ENCODE measurements at regions not wholly inside any gene's neighbourhood (a gene's known extent, or its start where the extent isn't known, plus 50 kb on each side); places are given as distances from the start of the nearest gene placed in this dataset.

DNA sequence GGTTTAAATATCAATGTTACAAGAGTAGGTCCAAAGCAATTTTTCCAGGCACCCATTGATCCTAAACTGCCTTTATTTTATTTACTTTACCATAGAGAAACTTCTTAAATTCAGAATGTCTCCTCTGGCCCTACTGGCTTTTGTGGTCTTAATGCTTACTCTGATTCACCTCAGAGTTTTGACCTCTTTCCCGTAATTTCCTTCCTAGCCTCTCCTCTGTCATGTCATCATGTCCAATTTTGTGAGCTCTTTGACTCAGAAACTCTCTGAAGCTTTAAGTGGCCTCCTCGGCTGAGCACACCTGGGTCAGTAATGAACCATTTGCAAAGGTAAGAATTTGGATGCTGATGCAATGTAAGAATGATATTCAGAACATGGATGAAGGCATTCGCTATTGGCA is 303.8 kb upstream of the CDH18 start:
- TF ChIP-seq CTCF (IDR thresholded peaks at IDR 0.05 in 2 of 3, conservative IDR thresholded peaks at IDR 0.05 in 1 of 3; ENCODE audit: control insufficient read depth in 2 of 3, extremely low read depth in 1 of 3, insufficient read depth in 1 of 3, low read depth in 3 of 3, low read length in 3 of 3) (no peak), CHD4 (IDR thresholded peaks at IDR 0.05) (no peak), RAD21 (IDR thresholded peaks at IDR 0.05; ENCODE audit: insufficient read depth, low read depth, low read length) (no peak), ETV6 (conservative IDR thresholded peaks at IDR 0.05 in 1 of 2, IDR thresholded peaks at IDR 0.05 in 1 of 2; ENCODE audit: borderline replicate concordance in 1 of 2, low read depth in 1 of 2) (no peak), SMC3 (IDR thresholded peaks at IDR 0.05; ENCODE audit: borderline replicate concordance, low read length) (no peak), POLR2A (IDR thresholded peaks at IDR 0.05; ENCODE audit: low read depth, low read length) (no peak), EP300 (IDR thresholded peaks at IDR 0.05; ENCODE audit: borderline replicate concordance in 1 of 2, control insufficient read depth in 1 of 2, low read depth in 2 of 2, low read length in 2 of 2) (no peak), CREM (IDR thresholded peaks at IDR 0.05; ENCODE audit: low read depth) (no peak), BHLHE40 (IDR thresholded peaks at IDR 0.05; ENCODE audit: borderline replicate concordance in 1 of 2, low read depth in 2 of 2, low read length in 1 of 2) (no peak), POLR2AphosphoS5 (IDR thresholded peaks at IDR 0.05; ENCODE audit: low read length) (no peak), YY1 (IDR thresholded peaks at IDR 0.05; ENCODE audit: low read depth, low read length) (no peak)
- TF ChIP-seq, protein P1, sequence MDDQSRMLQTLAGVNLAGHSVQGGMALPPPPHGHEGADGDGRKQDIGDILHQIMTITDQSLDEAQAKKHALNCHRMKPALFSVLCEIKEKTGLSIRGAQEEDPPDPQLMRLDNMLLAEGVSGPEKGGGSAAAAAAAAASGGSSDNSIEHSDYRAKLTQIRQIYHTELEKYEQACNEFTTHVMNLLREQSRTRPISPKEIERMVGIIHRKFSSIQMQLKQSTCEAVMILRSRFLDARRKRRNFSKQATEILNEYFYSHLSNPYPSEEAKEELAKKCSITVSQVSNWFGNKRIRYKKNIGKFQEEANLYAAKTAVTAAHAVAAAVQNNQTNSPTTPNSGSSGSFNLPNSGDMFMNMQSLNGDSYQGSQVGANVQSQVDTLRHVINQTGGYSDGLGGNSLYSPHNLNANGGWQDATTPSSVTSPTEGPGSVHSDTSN (IDR thresholded peaks at IDR 0.05; ENCODE audit: insufficient replicate concordance, low read depth, low read length) = no peak
- TF ChIP-seq, protein P2, sequence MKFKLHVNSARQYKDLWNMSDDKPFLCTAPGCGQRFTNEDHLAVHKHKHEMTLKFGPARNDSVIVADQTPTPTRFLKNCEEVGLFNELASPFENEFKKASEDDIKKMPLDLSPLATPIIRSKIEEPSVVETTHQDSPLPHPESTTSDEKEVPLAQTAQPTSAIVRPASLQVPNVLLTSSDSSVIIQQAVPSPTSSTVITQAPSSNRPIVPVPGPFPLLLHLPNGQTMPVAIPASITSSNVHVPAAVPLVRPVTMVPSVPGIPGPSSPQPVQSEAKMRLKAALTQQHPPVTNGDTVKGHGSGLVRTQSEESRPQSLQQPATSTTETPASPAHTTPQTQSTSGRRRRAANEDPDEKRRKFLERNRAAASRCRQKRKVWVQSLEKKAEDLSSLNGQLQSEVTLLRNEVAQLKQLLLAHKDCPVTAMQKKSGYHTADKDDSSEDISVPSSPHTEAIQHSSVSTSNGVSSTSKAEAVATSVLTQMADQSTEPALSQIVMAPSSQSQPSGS (IDR thresholded peaks at IDR 0.05; ENCODE audit: low read length) = no peak
- TF ChIP-seq, protein P3, sequence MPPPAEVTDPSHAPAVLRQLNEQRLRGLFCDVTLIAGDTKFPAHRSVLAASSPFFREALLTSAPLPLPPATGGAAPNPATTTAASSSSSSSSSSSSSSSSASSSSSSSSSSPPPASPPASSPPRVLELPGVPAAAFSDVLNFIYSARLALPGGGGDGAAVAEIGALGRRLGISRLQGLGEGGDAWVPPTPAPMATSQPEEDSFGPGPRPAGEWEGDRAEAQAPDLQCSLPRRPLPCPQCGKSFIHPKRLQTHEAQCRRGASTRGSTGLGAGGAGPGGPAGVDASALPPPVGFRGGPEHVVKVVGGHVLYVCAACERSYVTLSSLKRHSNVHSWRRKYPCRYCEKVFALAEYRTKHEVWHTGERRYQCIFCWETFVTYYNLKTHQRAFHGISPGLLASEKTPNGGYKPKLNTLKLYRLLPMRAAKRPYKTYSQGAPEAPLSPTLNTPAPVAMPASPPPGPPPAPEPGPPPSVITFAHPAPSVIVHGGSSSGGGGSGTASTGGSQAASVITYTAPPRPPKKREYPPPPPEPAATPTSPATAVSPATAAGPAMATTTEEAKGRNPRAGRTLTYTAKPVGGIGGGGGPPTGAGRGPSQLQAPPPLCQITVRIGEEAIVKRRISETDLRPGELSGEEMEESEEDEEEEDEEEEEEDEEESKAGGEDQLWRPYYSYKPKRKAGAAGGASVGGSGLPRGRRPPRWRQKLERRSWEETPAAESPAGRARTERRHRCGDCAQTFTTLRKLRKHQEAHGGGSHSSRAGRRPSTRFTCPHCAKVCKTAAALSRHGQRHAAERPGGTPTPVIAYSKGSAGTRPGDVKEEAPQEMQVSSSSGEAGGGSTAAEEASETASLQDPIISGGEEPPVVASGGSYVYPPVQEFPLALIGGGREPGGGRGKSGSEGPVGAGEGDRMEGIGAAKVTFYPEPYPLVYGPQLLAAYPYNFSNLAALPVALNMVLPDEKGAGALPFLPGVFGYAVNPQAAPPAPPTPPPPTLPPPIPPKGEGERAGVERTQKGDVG (CRISPR knock-in tag; IDR thresholded peaks at IDR 0.05) = no peak

Data from GM12878 (cell line).